HEK293T (cell line): ENCODE measurements at regions not wholly inside any gene's neighbourhood (a gene's known extent, or its start where the extent isn't known, plus 50 kb on each side); places are given as distances from the start of the nearest gene placed in this dataset.

Source experiments
- CTCF ChIA-PET: fragments of 350-600 bp; formaldehyde crosslinking; extraction: SDS; loops from one replicate; lab custom pipeline; 2021; ENCODE audit warnings: antibody characterized with exemption, inconsistent platforms; lab: Yijun Ruan, JAX
- POLR2A ChIA-PET: fragments of 350-600 bp; formaldehyde crosslinking; extraction: SDS; loops from one replicate; lab custom pipeline; 2020; ENCODE audit warnings: antibody characterized with exemption, inconsistent platforms; lab: Yijun Ruan, JAX
- DNase-seq: peaks from one replicate; pipeline ENCODE4 v3.0.0; 2012; ENCODE audit warnings: mixed read lengths; ENCODE audit errors: extremely low spot score
- ARNT ChIP-seq: fragments of 450-650 bp; IDR thresholded peaks from 2 replicates; pipeline ENCODE4 v1.6.1; 2017; ENCODE audit warnings: mild to moderate bottlenecking
- BHLHE40 ChIP-seq: fragments of 450-650 bp; IDR thresholded peaks from 2 replicates; pipeline ENCODE4 v1.6.1; 2016; ENCODE audit warnings: mild to moderate bottlenecking, moderate library complexity, borderline replicate concordance
- CTBP1 ChIP-seq: fragments of 450-650 bp; IDR thresholded peaks from 2 replicates; pipeline ENCODE4 v1.6.1; 2016; ENCODE audit warnings: borderline replicate concordance
- ELF4 ChIP-seq: fragments of 450-650 bp; IDR thresholded peaks from 2 replicates; pipeline ENCODE4 v1.6.1; 2017; ENCODE audit warnings: antibody characterized with exemption
- FOXA1 ChIP-seq: fragments of 450-650 bp; IDR thresholded peaks from 2 replicates; pipeline ENCODE4 v1.6.1; 2016; ENCODE audit warnings: mild to moderate bottlenecking
- FOXK2 ChIP-seq: fragments of 450-650 bp; IDR thresholded peaks from 2 replicates; pipeline ENCODE4 v1.6.1; 2016; ENCODE audit warnings: mild to moderate bottlenecking
- FOXM1 ChIP-seq: fragments of 450-650 bp; IDR thresholded peaks from 2 replicates; pipeline ENCODE4 v1.6.1; 2017; ENCODE audit warnings: mild to moderate bottlenecking, borderline replicate concordance
- HDGF ChIP-seq: fragments of 450-650 bp; IDR thresholded peaks from 2 replicates; pipeline ENCODE4 v1.6.1; 2017; ENCODE audit warnings: antibody characterized with exemption, borderline replicate concordance
- L3MBTL2 ChIP-seq: fragments of 450-650 bp; conservative IDR thresholded peaks from 2 replicates; pipeline ENCODE4 v1.6.1; 2016; ENCODE audit warnings: mild to moderate bottlenecking
- LEF1 ChIP-seq: fragments of 450-650 bp; IDR thresholded peaks from 2 replicates; pipeline ENCODE4 v1.6.1; 2017; ENCODE audit warnings: mild to moderate bottlenecking, borderline replicate concordance
- NFRKB ChIP-seq: fragments of 450-650 bp; IDR thresholded peaks from 2 replicates; pipeline ENCODE4 v1.6.1; 2016; ENCODE audit warnings: mild to moderate bottlenecking, moderate library complexity
- PKNOX1 ChIP-seq: fragments of 450-650 bp; IDR thresholded peaks from 2 replicates; pipeline ENCODE4 v1.6.1; 2016
- SP1 ChIP-seq: fragments of 450-650 bp; IDR thresholded peaks from 2 replicates; pipeline ENCODE4 v1.6.1; 2017
- SUZ12 ChIP-seq: fragments of 450-650 bp; IDR thresholded peaks from 2 replicates; pipeline ENCODE4 v1.6.1; 2016; ENCODE audit warnings: mild to moderate bottlenecking
- TARDBP ChIP-seq: fragments of 450-650 bp; IDR thresholded peaks from 2 replicates; pipeline ENCODE4 v1.6.1; 2016
- ZNF384 ChIP-seq: fragments of 450-650 bp; IDR thresholded peaks from 2 replicates; pipeline ENCODE4 v1.6.1; 2016

GRCh38 chr16:26666486-26666885 lies 400.2 kb upstream of the C16orf82 start:
- no peak for DNase-seq
- ChIA-PET CTCF (no interaction called here), POLR2A (no interaction called here)
- TF ChIP-seq PKNOX1 (no peak), NFRKB (no peak), FOXK2 (no peak), BHLHE40 (no peak), TARDBP (no peak), SP1 (no peak), FOXM1 (no peak), ARNT (no peak), ZNF384 (no peak), FOXA1 (no peak), SUZ12 (no peak), LEF1 (no peak), ELF4 (no peak), HDGF (no peak), CTBP1 (no peak), L3MBTL2 (no peak)

- TF ChIP-seq TARDBP (no peak), BHLHE40 (no peak), ARNT (no peak), HDGF (no peak)
- no peak for DNase-seq
- POLR2A ChIA-PET, result no interaction called here
- CTCF ChIA-PET, result no interaction called here
These were observed 399.4 kb upstream of the C16orf82 start for GRCh38 chr16:26667307-26667706.

- TF ChIP-seq SP1, result no peak
- TF ChIP-seq FOXA1, result no peak
- no peak for TF ChIP-seq LEF1
- TF ChIP-seq FOXM1, result no peak
- no peak for TF ChIP-seq PKNOX1
- no peak for TF ChIP-seq ELF4
- no peak for TF ChIP-seq HDGF
- TF ChIP-seq BHLHE40, result no peak
- TF ChIP-seq TARDBP, result no peak
- no peak for TF ChIP-seq SUZ12
- TF ChIP-seq NFRKB, result no peak
- no peak for TF ChIP-seq L3MBTL2
- TF ChIP-seq ARNT, result no peak
- TF ChIP-seq FOXK2, result no peak
- no peak for TF ChIP-seq ZNF384
- no peak for DNase-seq
- ChIA-PET CTCF (no interaction called here), POLR2A (no interaction called here)
These were observed 398.7 kb upstream of the C16orf82 start for GRCh38 chr16:26668026-26668425.

GRCh38 chr16:26672206-26672605 lies 394.5 kb upstream of the C16orf82 start:
- no peak for DNase-seq
- TF ChIP-seq TARDBP (no peak), FOXK2 (no peak), ELF4 (no peak), FOXM1 (no peak), FOXA1 (no peak)
- ChIA-PET CTCF (no interaction called here), POLR2A (no interaction called here)

GRCh38 chr16:26673011-26673410 lies 393.7 kb upstream of the C16orf82 start:
- TF ChIP-seq ARNT, result no peak
- no peak for TF ChIP-seq ZNF384
- no peak for TF ChIP-seq L3MBTL2
- TF ChIP-seq ELF4, result no peak
- TF ChIP-seq FOXA1, result no peak
- no peak for TF ChIP-seq CTBP1
- TF ChIP-seq FOXM1, result no peak
- no peak for TF ChIP-seq BHLHE40
- no peak for TF ChIP-seq SUZ12
- TF ChIP-seq SP1, result no peak
- TF ChIP-seq FOXK2, result no peak
- TF ChIP-seq LEF1, result no peak
- TF ChIP-seq NFRKB, result no peak
- no peak for DNase-seq
- ChIA-PET CTCF (no interaction called here), POLR2A (no interaction called here)

- CTCF ChIA-PET, result no interaction called here
- no peak for TF ChIP-seq PKNOX1
- no peak for TF ChIP-seq NFRKB
- TF ChIP-seq BHLHE40, result no peak
- POLR2A ChIA-PET, result no interaction called here
- DNase-seq, result no peak
These were observed 386.1 kb upstream of the C16orf82 start for GRCh38 chr16:26680671-26681070.

GRCh38 chr16:26688105-26688504 lies 378.6 kb upstream of the C16orf82 start:
- no peak for TF ChIP-seq LEF1
- no peak for DNase-seq
- ChIA-PET POLR2A (no interaction called here), CTCF (no interaction called here)
